SU-DHL-6 (cell line): ENCODE measurements at regions not wholly inside any gene's neighbourhood (a gene's known extent, or its start where the extent isn't known, plus 50 kb on each side); places are given as distances from the start of the nearest gene placed in this dataset.

Experiments
- CTCF ChIP-seq: fragments of 200-600 bp; sonication (generic); IDR thresholded peaks from one replicate; pipeline ENCODE4 v1.5.1; 2017; ENCODE audit warnings: antibody characterized with exemption, mild to moderate bottlenecking, low read length, moderate library complexity; ENCODE audit not compliant: insufficient read depth, poor library complexity, severe bottlenecking
- EZH2phosphoT487 ChIP-seq: fragments of 200-600 bp; sonication (generic), shearing (Covaris generic); conservative IDR thresholded peaks from 2 replicates; pipeline ENCODE4 v1.6.1; 2018; ENCODE audit warnings: mild to moderate bottlenecking, antibody characterized with exemption, low read length, moderate library complexity, mixed read lengths

- TF ChIP-seq CTCF = no peak
- no peak for TF ChIP-seq EZH2phosphoT487
Observed at GRCh38 chr6:9192405-9192909, 757.1 kb upstream of the SLC35B3 start.
